OCI-LY1 (cell line): ENCODE measurements at regions not wholly inside any gene's neighbourhood (a gene's known extent, or its start where the extent isn't known, plus 50 kb on each side); places are given as distances from the start of the nearest gene placed in this dataset.
"Not testable (repeated sequence)": the region's sequence is repeated elsewhere in the genome, so short reads cannot be mapped to it uniquely, and the experiment has no call there.

ENCODE experiments used
- H2AFZ ChIP-seq: fragments of 200-600 bp; sonication (generic), shearing (Covaris generic); 2 replicates; pipeline ENCODE4 v1.6.0; 2014; ENCODE audit warnings: antibody characterized with exemption, mild to moderate bottlenecking, low read length
- H3F3A ChIP-seq: fragments of 200-600 bp; sonication (generic), shearing (Covaris generic); 2 replicates; pipeline ENCODE4 v1.6.0; 2014; ENCODE audit warnings: mild to moderate bottlenecking, antibody characterized with exemption, low read length, moderate library complexity; ENCODE audit not compliant: insufficient read depth
- H3K27ac ChIP-seq: fragments of 200-600 bp; sonication (generic); 2 replicates; pipeline ENCODE4 v1.5.1; 2014; ENCODE audit warnings: low read length, mixed run types, mild to moderate bottlenecking, low read depth; ENCODE audit not compliant: poor library complexity, severe bottlenecking
- H3K27me3 ChIP-seq: fragments of 200-600 bp; sonication (generic); 2 replicates; pipeline ENCODE4 v1.6.0; 2014; ENCODE audit warnings: antibody characterized with exemption, mild to moderate bottlenecking, low read length, moderate library complexity; ENCODE audit not compliant: insufficient read depth
- H3K36me3 ChIP-seq: fragments of 200-600 bp; sonication (generic); 2 replicates; pipeline ENCODE4 v1.6.1; 2014; ENCODE audit warnings: mild to moderate bottlenecking, antibody characterized with exemption, low read length, moderate library complexity, mixed read lengths; ENCODE audit not compliant: insufficient read depth
- H3K4me1 ChIP-seq: fragments of 200-600 bp; sonication (generic); 2 replicates; pipeline ENCODE4 v1.5.1; 2014; ENCODE audit warnings: mild to moderate bottlenecking, low read length, moderate library complexity; ENCODE audit not compliant: insufficient read depth, severe bottlenecking
- H3K4me2 ChIP-seq: fragments of 200-600 bp; sonication (generic), shearing (Covaris generic); 2 replicates; pipeline ENCODE4 v1.6.1; 2014; ENCODE audit warnings: low read length
- H3K4me3 ChIP-seq: fragments of 200-600 bp; sonication (generic); 2 replicates; pipeline ENCODE4 v1.5.1; 2014; ENCODE audit warnings: low read length, low read depth, mild to moderate bottlenecking, mixed read lengths; ENCODE audit not compliant: poor library complexity, severe bottlenecking
- H3K79me2 ChIP-seq: fragments of 200-600 bp; shearing (Covaris generic); 2 replicates; pipeline ENCODE4 v1.6.1; 2016; ENCODE audit warnings: mixed run types, low read length, mixed read lengths; ENCODE audit not compliant: insufficient read depth
- H3K9ac ChIP-seq: fragments of 200-600 bp; sonication (generic), shearing (Covaris generic); 2 replicates; pipeline ENCODE4 v1.6.1; 2014; ENCODE audit warnings: mild to moderate bottlenecking, low read length, mixed read lengths
- H3K9me2 ChIP-seq: fragments of 200-600 bp; sonication (generic), shearing (Covaris generic); 2 replicates; pipeline ENCODE4 v1.6.1; 2014; ENCODE audit warnings: low read depth, mild to moderate bottlenecking, low read length, mixed read lengths
- H3K9me3 ChIP-seq: fragments of 200-600 bp; shearing (Covaris generic); 2 replicates; pipeline ENCODE4 v1.6.1; 2014; ENCODE audit warnings: low read length, mixed read lengths
- H4K20me1 ChIP-seq: fragments of 200-600 bp; sonication (generic), shearing (Covaris generic); 2 replicates; pipeline ENCODE4 v1.6.0; 2016; ENCODE audit warnings: mild to moderate bottlenecking, low read length; ENCODE audit not compliant: insufficient read depth
- EZH2 ChIP-seq: fragments of 200-600 bp; sonication (generic), shearing (Covaris generic); IDR thresholded peaks from 2 replicates; pipeline ENCODE4 v1.8.0; 2017; ENCODE audit warnings: borderline replicate concordance, mixed run types, mild to moderate bottlenecking, antibody characterized with exemption, low read length, moderate library complexity, mixed read lengths
- TF ChIP-seq, protein P1 (sequence below): fragments of 200-600 bp; sonication (generic), shearing (Covaris generic); IDR thresholded peaks from 2 replicates; pipeline ENCODE4 v1.5.1; 2017; ENCODE audit warnings: mild to moderate bottlenecking, antibody characterized with exemption, low read length, moderate library complexity, mixed read lengths

DNA sequence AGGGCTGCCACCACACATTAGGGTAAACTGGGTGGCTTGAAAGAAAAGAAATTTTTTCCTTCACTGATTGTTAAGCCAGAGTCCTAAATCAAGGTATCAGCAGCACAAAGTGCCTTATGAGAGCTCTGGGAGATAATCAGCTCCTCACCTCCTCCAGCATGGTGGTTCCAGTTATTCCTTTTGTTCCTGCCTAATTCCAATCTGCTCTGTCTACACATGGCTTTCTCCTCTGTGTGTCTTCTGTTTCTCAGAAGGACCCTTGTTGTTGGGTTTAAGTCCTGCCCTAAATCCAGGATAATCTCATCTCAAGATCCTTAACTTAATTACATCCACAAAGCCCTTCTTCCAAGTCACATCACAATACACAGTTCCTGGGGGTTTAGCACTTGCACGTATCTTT, 1352.0 kb upstream of the CDH9 start:
- Histone ChIP-seq H3K9me3 (no peaks in the 10 kb centered on the region), H3K4me3 (no peak overlapping the region), H3F3A (no peaks in the 10 kb centered on the region), H3K79me2 (no peaks in the 10 kb centered on the region), H3K36me3 (no peaks in the 10 kb centered on the region), H4K20me1 (no peaks in the 10 kb centered on the region), H3K4me2 (no peak overlapping the region), H3K9me2 (no peaks in the 10 kb centered on the region), H3K9ac (no peak overlapping the region), H3K4me1 (no peaks in the 10 kb centered on the region), H2AFZ (no peak overlapping the region), H3K27me3 (no peaks in the 10 kb centered on the region), H3K27ac (no peak overlapping the region)
- TF ChIP-seq EZH2: no peak
- TF ChIP-seq, protein P1, sequence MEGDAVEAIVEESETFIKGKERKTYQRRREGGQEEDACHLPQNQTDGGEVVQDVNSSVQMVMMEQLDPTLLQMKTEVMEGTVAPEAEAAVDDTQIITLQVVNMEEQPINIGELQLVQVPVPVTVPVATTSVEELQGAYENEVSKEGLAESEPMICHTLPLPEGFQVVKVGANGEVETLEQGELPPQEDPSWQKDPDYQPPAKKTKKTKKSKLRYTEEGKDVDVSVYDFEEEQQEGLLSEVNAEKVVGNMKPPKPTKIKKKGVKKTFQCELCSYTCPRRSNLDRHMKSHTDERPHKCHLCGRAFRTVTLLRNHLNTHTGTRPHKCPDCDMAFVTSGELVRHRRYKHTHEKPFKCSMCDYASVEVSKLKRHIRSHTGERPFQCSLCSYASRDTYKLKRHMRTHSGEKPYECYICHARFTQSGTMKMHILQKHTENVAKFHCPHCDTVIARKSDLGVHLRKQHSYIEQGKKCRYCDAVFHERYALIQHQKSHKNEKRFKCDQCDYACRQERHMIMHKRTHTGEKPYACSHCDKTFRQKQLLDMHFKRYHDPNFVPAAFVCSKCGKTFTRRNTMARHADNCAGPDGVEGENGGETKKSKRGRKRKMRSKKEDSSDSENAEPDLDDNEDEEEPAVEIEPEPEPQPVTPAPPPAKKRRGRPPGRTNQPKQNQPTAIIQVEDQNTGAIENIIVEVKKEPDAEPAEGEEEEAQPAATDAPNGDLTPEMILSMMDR: no peak

DNA sequence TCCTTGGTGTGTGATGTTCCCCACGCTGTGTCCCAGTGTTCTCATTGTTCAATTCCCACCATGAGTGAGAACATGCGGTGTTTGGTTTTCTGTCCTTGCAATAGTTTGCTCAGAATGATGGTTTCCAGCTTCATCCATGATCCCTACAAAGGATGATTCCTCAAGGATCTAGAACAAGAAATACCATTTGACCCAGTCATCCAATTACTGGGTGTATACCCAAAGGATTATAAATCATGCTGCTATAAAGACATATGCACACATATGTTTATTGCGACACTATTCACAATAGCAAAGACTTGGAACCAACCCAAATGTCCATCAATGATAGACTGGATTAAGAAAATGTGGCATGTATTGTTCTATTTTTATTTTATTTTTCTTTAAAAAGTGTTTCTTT, 1351.3 kb upstream of the CDH9 start:
- not testable (repeated sequence) for H3K79me2 ChIP-seq, H3K4me2 ChIP-seq, H3K27me3 ChIP-seq, H3K36me3 ChIP-seq, H3K27ac ChIP-seq, H3K4me1 ChIP-seq, H2AFZ ChIP-seq, H3F3A ChIP-seq, H3K9me2 ChIP-seq, H3K9ac ChIP-seq, H4K20me1 ChIP-seq, H3K9me3 ChIP-seq, H3K4me3 ChIP-seq

DNA sequence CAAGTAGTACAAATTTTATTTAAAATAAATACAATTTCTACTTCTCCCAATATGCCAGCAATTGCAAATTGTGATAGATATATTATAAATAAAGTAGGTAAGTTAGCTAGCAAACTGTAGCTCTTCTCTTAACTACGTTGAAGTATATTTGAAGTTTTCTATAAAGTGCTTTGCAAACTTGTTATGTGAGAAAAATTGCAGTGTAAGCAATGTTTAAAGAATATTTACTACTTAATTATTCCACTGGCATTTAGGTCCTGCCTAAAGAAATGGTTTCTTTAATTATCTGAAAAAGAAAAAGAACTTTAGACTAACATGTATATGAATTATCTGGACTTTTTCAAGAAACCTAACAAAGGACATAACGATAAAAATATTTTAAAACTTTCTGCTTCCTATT, 1350.0 kb upstream of the CDH9 start:
- H4K20me1 ChIP-seq: no peaks in the 10 kb centered on the region
- TF ChIP-seq, protein P1: no peak
- no peak for TF ChIP-seq EZH2

DNA sequence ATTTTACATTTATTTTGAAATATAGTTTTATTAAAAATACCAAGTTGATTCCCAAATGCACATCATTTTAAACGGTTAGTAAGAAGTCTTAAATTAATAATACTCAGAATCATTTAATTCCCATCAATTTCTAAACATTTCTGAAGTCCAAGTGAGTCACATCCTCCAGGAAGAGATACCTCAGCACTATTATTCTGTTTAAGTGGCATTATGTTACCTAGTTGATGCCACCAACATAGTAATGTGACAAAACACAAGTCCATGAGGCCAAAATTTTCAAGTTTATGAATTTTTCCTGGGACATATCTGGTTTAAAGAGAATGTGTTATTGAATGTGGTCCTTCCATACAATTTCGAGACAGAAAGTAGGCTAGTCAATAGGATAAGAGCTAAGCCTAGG, 1348.3 kb upstream of the CDH9 start:
- H3K79me2 ChIP-seq: no peaks in the 10 kb centered on the region
- H3K4me2 ChIP-seq: no peak overlapping the region
- H4K20me1 ChIP-seq: no peaks in the 10 kb centered on the region
- H3K9me2 ChIP-seq: no peaks in the 10 kb centered on the region
- no peak overlapping the region for H3K4me3 ChIP-seq
- H3F3A ChIP-seq: no peaks in the 10 kb centered on the region
- H3K27me3 ChIP-seq: no peaks in the 10 kb centered on the region
- H3K9ac ChIP-seq: no peak overlapping the region
- H2AFZ ChIP-seq: no peak overlapping the region
- H3K4me1 ChIP-seq: no peaks in the 10 kb centered on the region
- H3K36me3 ChIP-seq: no peaks in the 10 kb centered on the region
- TF ChIP-seq, protein P1: no peak
- no peak for TF ChIP-seq EZH2
- no peaks in the 10 kb centered on the region for H3K9me3 ChIP-seq
- no peak overlapping the region for H3K27ac ChIP-seq

More for the DNA sequence above, 1350.0 kb upstream of the CDH9 start:
- H3K27ac ChIP-seq: no peak overlapping the region
- no peaks in the 10 kb centered on the region for H3K9me2 ChIP-seq
- no peaks in the 10 kb centered on the region for H3K79me2 ChIP-seq
- no peak overlapping the region for H3K4me2 ChIP-seq
- no peak overlapping the region for H3K4me3 ChIP-seq
- H3K4me1 ChIP-seq: no peaks in the 10 kb centered on the region
- H3F3A ChIP-seq: no peaks in the 10 kb centered on the region
- no peaks in the 10 kb centered on the region for H3K36me3 ChIP-seq
- no peak overlapping the region for H3K9ac ChIP-seq
- no peaks in the 10 kb centered on the region for H3K27me3 ChIP-seq
- H3K9me3 ChIP-seq: no peaks in the 10 kb centered on the region
- no peak overlapping the region for H2AFZ ChIP-seq
